Lower leg skin (tissue), 4 donors: ENCODE measurements at regions not wholly inside any gene's neighbourhood (a gene's known extent, or its start where the extent isn't known, plus 50 kb on each side); places are given as distances from the start of the nearest gene placed in this dataset.

Experiments
- DNase-seq, 2 donors: peaks; one replicate each; pipeline ENCODE4 v3.0.0-alpha.2; 2019; ENCODE audit warnings: low spot score in 2 of 2
- H3K4me3 ChIP-seq: fragments of 200-600 bp; sonication (generic); 2 replicates; pipeline ENCODE4 v1.5.1; 2017; ENCODE audit warnings: mild to moderate bottlenecking, low read depth; ENCODE audit not compliant: poor library complexity, severe bottlenecking
- CTCF ChIP-seq, 3 donors: fragments of 450-650 bp; IDR thresholded peaks; one replicate each; pipeline ENCODE4 v1.5.1; 2016; ENCODE audit warnings: antibody characterized with exemption in 3 of 3, mild to moderate bottlenecking in 3 of 3, moderate library complexity in 2 of 3
- POLR2A ChIP-seq, 2 donors: fragments of 450-650 bp; IDR thresholded peaks; one replicate each; pipeline ENCODE4 v1.6.1; 2016 to 2017; ENCODE audit warnings: antibody characterized with exemption in 2 of 2, mild to moderate bottlenecking in 1 of 2, moderate library complexity in 1 of 2
- WGBS, 2 donors: methylation state at CpG; one replicate each; pipeline ENCODE4 v1.1.5; 2018; 5-methylcytosine and 5-hydroxymethylcytosine counted together
- intact Hi-C: fragments of 100-400 bp; cut with DNase I; formaldehyde crosslinking; loops from one replicate; pipeline ENCODE4 v1.15.0; 2023; ENCODE audit warnings: low total_unique reads

DNA sequence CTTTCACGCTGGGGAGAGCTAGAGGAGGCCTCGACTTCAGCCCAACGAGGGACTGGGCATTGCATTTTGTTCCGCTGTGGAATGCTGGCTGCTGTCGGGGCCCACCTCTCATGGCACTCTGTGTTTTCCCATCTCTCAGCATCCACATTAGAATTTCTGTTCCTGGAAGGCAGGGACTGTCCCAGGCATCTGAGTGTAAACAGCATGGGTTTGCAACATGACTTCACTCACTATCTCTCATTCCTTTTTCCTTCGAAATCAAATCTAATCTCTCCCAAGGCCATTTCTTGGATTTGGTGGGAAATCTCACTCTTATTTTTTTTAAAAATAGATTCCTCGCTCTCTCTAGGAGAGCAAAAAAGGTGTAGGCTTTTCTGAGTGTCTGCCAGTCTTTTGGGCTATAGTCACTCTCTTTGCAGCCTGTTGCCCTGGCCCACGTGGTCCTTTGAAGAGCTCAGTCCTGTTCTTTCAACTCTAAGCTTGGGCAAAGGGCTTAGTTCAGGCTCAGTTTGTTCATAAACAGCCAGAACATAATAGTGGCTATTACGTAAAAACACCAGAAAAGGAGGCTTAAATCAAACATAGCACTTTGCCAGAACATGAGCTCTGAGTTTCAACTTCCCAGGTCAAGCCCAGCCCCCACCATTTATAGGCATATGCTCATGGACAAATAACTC is 284.6 kb upstream of the ZFP64 start:
- intact Hi-C loops: no loop called here
- H3K4me3 ChIP-seq: no peak overlapping the region
- DNase-seq: no peak
- WGBS, 2 donors: 87 to 91% methylated on average over 9 of the region's 9 CpGs
- no peak for TF ChIP-seq CTCF (IDR thresholded peaks at IDR 0.05)
- no peak for TF ChIP-seq POLR2A (IDR thresholded peaks at IDR 0.05)

DNA sequence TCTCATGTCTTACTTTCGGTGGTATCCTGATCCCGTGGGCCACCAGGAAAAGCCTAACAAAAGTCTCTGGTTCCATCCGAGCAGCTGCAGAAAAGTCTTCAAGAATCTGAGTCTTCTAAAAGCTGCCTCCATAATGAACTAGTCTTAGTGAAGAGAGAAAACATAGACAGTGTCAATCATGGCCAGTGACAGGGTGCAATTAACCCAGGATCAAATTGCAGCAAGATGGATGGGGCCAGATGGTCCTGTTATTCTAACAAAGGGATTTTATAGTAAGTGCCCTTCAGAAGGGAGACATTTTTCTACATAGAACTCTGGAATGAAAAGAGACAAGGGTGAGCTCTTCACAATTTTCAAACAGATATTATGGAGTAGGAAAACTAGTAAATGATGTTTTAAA is 281.6 kb upstream of the ZFP64 start:
- 59 to 70% methylated on average over 3 of the region's 3 CpGs for WGBS, 2 donors
- intact Hi-C loops: no loop called here
- H3K4me3 ChIP-seq: no peak overlapping the region
- no peak for DNase-seq
- TF ChIP-seq POLR2A (IDR thresholded peaks at IDR 0.05) (no peak), CTCF (IDR thresholded peaks at IDR 0.05) (no peak)

GRCh38 chr20:52470561-52470960 is 279.0 kb upstream of the ZFP64 start:
- intact Hi-C loops: no loop called here
- no peak for TF ChIP-seq POLR2A (IDR thresholded peaks at IDR 0.05)
- TF ChIP-seq CTCF (IDR thresholded peaks at IDR 0.05): no peak
- H3K4me3 ChIP-seq: no peak overlapping the region
- no peak for DNase-seq

DNA sequence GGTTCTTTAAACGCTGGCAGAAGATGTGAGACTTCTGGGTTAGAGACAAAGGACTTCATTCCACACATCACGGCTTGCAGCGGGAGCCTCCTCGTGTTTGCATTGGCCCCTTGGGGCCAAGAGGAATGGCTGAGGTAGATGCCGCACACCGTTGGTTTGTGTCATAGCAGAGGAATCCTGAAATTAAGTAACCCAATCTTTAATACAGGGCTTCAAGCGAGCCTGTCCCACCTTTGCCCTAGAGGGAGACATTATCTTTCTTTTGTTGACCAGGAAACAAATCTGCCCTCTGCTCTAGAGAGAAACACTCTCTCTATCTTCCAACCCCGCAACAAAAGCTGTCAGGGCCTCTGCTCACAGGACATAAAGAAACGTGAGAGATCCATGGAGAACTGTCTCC is 277.5 kb upstream of the ZFP64 start:
- H3K4me3 ChIP-seq: no peak overlapping the region
- no peak for DNase-seq
- no peak for TF ChIP-seq POLR2A (IDR thresholded peaks at IDR 0.05)
- TF ChIP-seq CTCF (IDR thresholded peaks at IDR 0.05): no peak
- WGBS, 2 donors: 70% methylated on average over 9 of the region's 9 CpGs
- intact Hi-C loops: no loop called here

- 73 to 80% methylated on average over 6 of the region's 6 CpGs for WGBS, 2 donors
- intact Hi-C loops: no loop called here
- no peak for TF ChIP-seq POLR2A (IDR thresholded peaks at IDR 0.05)
- TF ChIP-seq CTCF (IDR thresholded peaks at IDR 0.05): no peak
- no peak for DNase-seq
- no peak overlapping the region for H3K4me3 ChIP-seq
Observed at GRCh38 chr20:52465991-52466390, 274.4 kb upstream of the ZFP64 start.

DNA sequence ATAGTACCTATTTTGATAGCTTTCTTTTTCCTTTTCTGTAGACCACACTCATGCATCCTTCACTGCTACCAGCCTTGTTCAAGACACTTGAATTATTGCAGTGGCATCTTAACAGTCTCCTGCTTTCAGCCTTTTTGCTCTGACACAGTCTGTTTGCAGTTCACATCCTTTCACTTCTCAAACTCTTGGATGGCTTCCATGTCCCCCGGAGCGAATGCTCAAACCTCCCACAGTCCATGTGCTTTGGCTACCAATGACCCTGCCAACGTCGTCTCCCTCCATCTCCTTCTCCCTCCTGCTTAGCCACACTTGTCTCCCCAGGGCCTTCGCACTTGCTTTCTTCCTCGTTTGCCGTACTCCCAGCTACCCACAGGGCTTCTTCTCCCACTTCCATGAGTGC is 270.0 kb upstream of the ZFP64 start:
- TF ChIP-seq CTCF (IDR thresholded peaks at IDR 0.05): no peak
- no peak for TF ChIP-seq POLR2A (IDR thresholded peaks at IDR 0.05)
- intact Hi-C loops: no loop called here
- H3K4me3 ChIP-seq: no peak overlapping the region
- 39 to 65% methylated on average over 7 of the region's 7 CpGs for WGBS, 2 donors
- no peak for DNase-seq
